Right renal pelvis (tissue), 4 donors: ENCODE measurements at regions not wholly inside any gene's neighbourhood (a gene's known extent, or its start where the extent isn't known, plus 50 kb on each side); places are given as distances from the start of the nearest gene placed in this dataset.

Experiments used
- DNase-seq, 4 donors: peaks; one replicate each; pipeline ENCODE4 v3.0.0-alpha.2; 2013; ENCODE audit warnings: low read depth in 4 of 4, low spot score in 3 of 4, missing footprints in 1 of 4

- DNase-seq, result no peak
Observed at GRCh38 chr17:51430591-51430990, 170.2 kb downstream of the UTP18 start.

DNA sequence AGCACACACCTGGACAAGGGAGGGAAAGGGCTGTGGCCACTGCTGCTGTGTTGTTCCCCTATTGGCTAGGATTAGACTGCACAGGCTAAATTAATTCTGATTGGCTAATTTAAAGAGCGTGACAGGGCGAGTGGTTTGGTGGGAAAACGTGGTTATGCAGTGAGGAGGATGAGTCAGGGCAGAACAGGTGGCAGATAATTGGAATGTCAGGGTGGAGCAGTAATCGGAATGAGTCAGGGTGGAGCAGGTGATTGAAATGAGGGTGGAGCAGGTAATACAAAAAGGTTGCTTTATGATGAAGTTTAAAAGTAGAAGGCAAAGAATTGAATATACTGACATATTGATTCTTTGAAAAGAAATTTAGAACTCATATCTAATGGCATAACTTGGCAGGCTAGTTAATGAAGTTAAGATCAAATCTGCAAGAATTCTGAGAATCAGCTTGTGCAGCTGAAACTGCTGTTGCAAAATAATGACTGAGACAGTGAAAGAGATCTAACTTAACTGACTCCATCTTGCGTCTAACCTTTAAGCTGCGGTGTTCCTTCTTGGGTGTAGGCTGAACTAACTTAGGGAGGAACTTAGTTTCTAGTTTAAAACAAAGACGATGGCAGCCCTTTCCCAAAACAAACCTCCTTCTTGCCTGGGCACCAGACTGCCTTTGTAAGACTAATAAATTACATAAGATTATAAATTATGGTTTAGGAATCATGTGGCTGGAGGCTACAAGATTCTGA, 174.3 kb downstream of the UTP18 start:
- DNase-seq, result no peak

GRCh38 chr17:51435171-51435552, 174.8 kb downstream of the UTP18 start:
- DNase-seq, result no peak

DNA sequence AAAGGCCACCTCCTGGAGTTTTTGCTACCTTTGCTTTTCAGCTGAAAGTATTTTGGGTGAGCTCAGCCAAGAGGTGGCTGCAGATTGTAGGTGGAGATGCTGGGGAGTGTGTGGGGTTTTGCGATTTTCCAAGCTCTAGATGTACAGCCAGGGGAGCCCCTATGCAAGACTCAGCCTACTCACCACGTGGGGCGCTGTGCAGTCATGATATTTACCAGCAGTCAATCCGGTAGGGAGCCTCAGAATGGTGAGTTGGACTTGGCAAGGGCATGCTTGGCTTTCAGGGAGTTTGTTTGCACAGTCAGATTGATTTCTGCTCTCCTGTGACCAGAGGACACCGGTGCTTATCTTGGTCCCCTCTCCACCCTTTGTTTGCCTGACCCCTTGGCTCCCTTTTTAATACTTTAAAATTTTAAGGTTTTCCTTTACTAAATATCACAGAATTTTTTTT, 175.3 kb downstream of the UTP18 start:
- peak in 3 of 4 donors; percentile 12 to 15 (median 14) for DNase-seq

DNA sequence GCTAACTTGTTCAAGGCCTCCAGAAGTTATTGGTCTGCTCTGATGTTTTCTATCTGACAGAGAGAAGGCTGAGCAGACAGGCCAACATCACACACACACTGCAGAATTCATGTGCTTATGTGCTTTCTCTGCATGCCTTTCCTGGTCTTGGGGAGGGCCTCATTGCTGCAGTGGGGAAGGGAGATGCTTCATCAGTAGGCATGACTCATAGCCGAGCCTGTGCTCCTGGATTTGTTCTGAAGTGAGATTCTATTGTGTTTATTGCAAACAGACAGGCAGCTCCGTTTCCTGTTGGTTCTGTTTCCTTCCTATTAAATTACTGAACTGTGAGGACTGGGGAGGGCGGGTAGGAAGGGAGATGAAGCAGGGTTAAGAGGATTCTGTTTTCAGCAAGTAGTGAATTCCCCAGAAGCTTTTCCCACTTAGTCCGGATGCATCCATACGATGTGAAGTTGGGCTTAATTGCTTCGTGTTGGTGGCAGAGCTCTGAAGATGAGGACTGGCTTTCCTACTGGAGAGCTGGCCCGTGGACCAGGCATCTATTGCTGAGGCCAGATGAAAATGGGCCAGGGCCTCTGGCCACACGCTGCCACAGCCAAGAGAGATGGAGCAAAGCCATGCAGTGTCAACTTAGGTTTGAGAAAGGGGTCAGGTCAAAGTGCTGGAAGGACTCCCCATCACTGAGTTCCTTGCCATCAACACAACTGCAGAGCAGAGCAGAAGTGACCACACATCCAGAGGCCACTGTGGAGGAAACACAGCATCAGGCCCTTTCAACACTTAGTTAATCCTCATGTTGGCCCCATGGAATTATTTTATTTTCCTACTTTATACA, 179.3 kb downstream of the UTP18 start:
- DNase-seq, result no peak

DNA sequence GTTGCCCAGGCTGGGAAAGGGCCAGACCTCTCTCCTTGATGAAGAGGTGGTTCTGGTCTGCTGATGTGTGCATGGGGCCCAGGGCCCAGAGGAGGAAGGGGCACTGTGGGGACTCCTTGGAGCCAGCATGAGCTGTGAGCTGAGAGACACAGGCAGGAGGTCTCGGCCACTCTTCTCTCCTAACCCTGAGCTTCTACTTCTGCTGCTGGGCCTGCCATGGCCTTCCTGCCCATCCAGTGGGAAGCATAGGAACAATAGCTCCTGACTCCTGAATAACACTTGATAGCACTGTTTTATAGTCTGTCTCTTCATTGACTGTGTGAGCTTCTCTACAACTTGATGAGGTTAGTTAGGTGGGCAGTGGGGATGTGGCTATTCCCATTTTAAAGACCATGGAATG, 181.1 kb downstream of the UTP18 start:
- no peak for DNase-seq

DNA sequence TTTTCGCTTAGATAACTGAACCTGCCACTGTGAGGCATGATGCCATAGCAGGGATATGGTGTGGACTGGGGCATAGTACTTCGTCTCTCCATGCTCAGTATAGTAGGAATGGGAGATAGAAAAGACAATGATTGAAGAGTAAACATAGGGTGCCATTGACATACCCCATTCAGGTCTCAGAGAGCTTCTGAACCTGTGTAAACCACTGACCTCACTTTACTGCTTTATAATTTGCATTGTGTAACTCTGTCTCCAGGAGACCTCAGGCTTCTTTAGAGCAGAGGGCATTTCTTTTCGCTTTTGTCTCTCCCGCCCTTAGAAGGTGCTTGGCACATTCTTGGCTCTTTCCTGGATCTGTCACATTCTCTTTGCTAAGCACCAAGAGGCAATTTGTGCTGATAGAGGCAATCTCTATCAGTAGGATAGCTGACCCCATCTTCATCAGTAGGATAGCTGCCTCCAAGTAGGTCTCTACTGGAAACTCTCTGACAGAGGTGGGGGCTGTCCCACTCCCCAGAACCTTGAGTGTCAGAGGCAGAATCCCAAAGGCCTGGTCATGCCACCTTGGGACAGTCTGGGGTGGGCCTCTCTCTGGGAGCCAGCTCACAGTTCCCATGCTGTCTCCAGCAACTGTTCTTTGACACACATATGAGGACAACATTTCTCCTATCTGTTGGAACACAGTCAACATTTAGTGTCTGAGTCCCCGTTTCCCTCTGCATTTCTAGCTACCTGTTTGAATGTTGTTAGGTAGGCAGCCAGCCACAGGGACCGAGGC, 181.9 kb downstream of the UTP18 start:
- DNase-seq, result no peak

- DNase-seq, result no peak
Observed at GRCh38 chr17:51443646-51444045, 183.3 kb downstream of the UTP18 start.

DNA sequence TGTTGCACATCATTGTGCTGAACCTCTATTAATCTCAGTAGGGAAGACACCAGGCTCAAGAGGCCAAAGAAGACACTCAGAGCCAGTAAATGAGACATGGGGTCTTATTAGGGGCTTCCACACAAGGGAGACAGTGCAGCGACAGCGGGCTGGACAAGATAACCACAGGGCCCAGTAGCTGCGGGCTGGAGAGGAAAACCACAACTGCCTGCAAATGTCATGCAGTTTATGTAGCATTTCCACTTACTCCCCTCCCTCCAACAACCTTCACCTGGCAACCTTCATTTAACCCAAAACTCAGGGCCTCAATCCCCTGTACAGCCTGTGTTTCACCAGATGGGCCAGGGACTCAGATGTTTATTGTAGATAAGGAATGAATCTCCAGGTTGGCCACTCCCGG, 185.6 kb downstream of the UTP18 start:
- DNase-seq, result no peak

GRCh38 chr17:51454456-51454978, 194.2 kb downstream of the UTP18 start:
- no peak for DNase-seq

DNA sequence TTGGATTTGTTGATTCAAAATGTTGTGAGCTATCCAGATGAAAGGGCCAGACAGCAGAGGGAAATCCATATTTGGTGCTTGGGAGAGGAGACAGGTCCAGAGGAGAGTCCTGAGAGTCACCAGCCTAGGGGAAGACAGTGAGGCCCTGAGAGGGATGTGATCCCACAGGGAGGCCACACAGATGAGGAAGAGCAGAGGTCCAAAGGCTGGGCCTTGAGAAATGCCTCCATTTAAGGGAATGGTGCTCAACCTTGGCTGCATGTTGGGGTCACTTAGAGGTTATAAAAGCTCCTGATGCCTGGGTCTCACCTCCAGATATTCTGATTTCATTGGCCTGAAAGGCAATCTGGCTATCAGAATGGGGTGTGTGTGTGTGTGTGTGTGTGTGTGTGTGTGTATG, 194.9 kb downstream of the UTP18 start:
- no peak for DNase-seq

DNA sequence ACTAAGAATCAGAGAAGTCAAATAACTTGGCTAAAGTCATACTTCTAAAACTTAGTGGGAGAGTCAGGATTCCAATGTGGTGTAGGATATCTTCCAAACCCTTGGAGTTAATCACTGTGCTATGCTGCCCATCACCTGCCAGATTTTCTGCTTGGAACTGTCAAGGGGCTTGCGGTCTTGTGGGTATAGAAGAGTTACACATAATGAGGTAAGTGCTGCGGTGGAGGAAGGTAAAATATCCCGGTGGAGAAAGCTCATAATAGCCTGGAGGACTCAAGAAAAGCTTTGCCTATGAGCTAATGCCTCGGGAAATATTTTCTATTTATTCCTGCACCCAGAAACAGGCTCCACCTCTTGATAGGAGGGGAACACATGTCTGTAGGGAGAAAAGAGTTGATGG, 195.6 kb downstream of the UTP18 start:
- no peak for DNase-seq

GRCh38 chr17:51456942-51457341, 196.6 kb downstream of the UTP18 start:
- DNase-seq, result no peak

DNA sequence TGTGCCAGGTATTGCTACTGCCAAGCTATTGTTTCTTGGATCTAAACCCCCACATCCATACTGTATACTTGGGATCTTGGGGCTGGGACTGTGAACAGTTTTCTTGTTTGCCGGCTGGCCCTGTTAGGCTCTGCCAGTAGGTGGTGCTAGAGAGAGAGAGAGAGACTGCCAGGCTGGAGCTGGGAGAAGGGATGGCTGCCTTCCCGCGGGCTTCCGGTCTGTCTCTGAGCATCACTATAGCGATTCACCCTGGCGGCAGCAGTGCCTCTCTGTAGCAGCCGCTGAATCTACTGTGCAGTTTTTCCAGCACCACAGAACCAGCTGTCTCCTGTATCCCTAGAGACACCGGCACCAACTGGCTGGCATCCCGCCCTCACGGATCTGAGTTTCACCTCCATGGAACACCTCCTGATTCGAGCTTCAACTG, 201.2 kb downstream of the UTP18 start:
- DNase-seq, result peak; percentile 6 to 17 (median 12)

DNA sequence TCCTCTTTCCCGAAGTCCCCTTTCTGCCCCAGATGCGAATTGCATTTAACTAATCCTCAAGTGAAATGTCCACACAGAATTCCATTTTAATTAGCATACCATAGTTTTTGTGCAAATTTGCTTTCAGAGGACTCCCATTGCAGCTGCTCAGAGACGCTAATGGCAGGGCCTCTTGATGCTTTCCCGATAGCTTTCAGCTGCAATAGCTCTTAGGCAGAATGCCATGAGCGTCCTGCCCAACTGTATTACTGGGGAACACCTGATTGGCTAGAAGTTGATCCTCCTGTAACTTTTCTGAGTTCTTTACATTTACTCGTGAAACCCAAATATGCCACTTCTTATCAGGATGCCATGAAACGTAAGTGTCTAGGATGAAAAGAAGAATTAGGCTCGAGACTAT, 203.0 kb downstream of the UTP18 start:
- no peak for DNase-seq

GRCh38 chr17:51467336-51467735, 207.0 kb downstream of the UTP18 start:
- no peak for DNase-seq

GRCh38 chr17:51472670-51473205, 212.4 kb downstream of the UTP18 start:
- DNase-seq, result no peak

DNA sequence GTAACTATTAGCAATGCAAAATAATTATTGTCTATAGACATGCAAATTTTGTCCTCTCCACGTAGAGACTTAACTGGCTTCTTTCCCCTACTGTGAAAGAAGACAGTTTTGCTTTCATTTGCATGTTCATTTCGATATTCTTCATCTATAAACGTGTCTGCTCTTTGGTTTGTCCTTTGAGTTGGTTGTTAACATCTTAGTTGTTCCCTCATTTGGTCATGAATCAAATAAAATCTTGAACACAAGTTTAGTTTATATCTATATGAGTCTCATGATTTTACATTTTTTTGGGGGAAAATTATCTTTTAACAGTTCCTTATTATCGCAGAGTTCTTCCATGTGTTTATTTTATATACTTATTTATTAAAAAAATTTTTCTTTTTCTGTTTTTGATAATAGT, 214.4 kb downstream of the UTP18 start:
- no peak for DNase-seq

GRCh38 chr17:51475730-51476129, 215.4 kb downstream of the UTP18 start:
- DNase-seq, result no peak

DNA sequence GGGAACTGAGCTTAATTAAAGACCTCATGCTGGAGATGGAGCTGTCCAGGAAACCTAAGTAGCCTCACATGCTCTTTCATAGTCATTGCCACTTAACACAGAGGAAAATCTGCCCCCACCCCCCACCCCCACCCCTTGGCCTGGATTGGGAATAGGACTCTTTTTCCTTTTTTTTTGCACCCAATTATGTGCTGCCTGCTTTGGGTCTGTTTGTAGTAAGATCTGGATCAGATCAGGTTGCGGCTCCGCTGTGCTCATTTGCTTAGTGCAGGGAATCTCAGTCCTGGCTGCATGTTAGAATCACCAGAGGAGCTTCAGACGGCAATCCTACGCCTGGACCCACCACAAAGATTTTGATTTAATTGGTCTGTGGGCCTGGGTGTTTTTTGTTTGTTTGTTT, 219.0 kb downstream of the UTP18 start:
- no peak for DNase-seq

- no peak for DNase-seq
Observed at GRCh38 chr17:51481370-51481769, 221.0 kb downstream of the UTP18 start.
